SK-N-SH treated with all-trans-retinoic acid at 6 μM for 48 hours (cell line): ENCODE measurements at regions not wholly inside any gene's neighbourhood (a gene's known extent, or its start where the extent isn't known, plus 50 kb on each side); places are given as distances from the start of the nearest gene placed in this dataset.

ENCODE experiments used
- PATZ1 ChIP-seq: fragments of 250-450 bp; sonication (Bioruptor Pico); IDR thresholded peaks from 2 replicates; pipeline ENCODE4 v1.8.0; 2020; ENCODE audit warnings: mild to moderate bottlenecking, moderate library complexity, borderline replicate concordance
- PPARA ChIP-seq: fragments of 250-450 bp; sonication (Bioruptor Pico); IDR thresholded peaks from 2 replicates; pipeline ENCODE4 v1.5.0; 2020; ENCODE audit warnings: mild to moderate bottlenecking, borderline replicate concordance
- ZFP3 ChIP-seq: fragments of 250-450 bp; sonication (Bioruptor Pico); IDR thresholded peaks from 2 replicates; pipeline ENCODE4 v1.5.0; 2020; ENCODE audit warnings: mild to moderate bottlenecking, moderate library complexity
- ZFP30 ChIP-seq: fragments of 450-650 bp; formaldehyde crosslinking; IDR thresholded peaks from 2 replicates; pipeline ENCODE4 v1.5.0; 2022; ENCODE audit warnings: mild to moderate bottlenecking, moderate library complexity

- no peak for TF ChIP-seq PATZ1 (CRISPR knock-in tag)
- no peak for TF ChIP-seq ZFP3 (CRISPR knock-in tag)
- no peak for TF ChIP-seq ZFP30
- TF ChIP-seq PPARA (CRISPR knock-in tag): no peak
Observed at GRCh38 chr18:75779450-75779849, 351.9 kb upstream of the SMIM21 start.
